GM19372 (cell line): ENCODE measurements at regions not wholly inside any gene's neighbourhood (a gene's known extent, or its start where the extent isn't known, plus 50 kb on each side); places are given as distances from the start of the nearest gene placed in this dataset.

Experiments used
- ATAC-seq: cut with Tn5 transposase; IDR thresholded peaks from one replicate; pipeline ENCODE4 v1.9.1; 2021; ENCODE audit warnings: mild to moderate bottlenecking, low read depth, moderate library complexity; ENCODE audit not compliant: unreplicated experiment

- ATAC-seq = no peak
Measured at GRCh38 chr12:92585115-92585727, 117.6 kb upstream of the PLEKHG7 start.

- no peak for ATAC-seq
Measured at GRCh38 chr12:92583910-92584309, 118.9 kb upstream of the PLEKHG7 start.

GRCh38 chr12:92582893-92583292, 119.9 kb upstream of the PLEKHG7 start:
- no peak for ATAC-seq

- no peak for ATAC-seq
Measured at GRCh38 chr12:92582475-92582874, 120.3 kb upstream of the PLEKHG7 start.

- ATAC-seq = no peak
Measured at GRCh38 chr12:92581604-92582003, 121.2 kb upstream of the PLEKHG7 start.

- no peak for ATAC-seq
Measured at GRCh38 chr12:92574911-92575570, 127.7 kb upstream of the PLEKHG7 start.

- ATAC-seq = no peak
Measured at GRCh38 chr12:92574051-92574783, 128.6 kb upstream of the PLEKHG7 start.

- ATAC-seq = no peak
Measured at GRCh38 chr12:92573104-92573503, 129.7 kb upstream of the PLEKHG7 start.

- no peak for ATAC-seq
Measured at GRCh38 chr12:92571844-92572543, 130.8 kb upstream of the PLEKHG7 start.

GRCh38 chr12:92571169-92571568, 131.6 kb upstream of the PLEKHG7 start:
- ATAC-seq = no peak

- peak; percentile 93 for ATAC-seq
Measured at GRCh38 chr12:92570056-92570753, 132.6 kb upstream of the PLEKHG7 start.

GRCh38 chr12:92568691-92569090, 134.1 kb upstream of the PLEKHG7 start:
- no peak for ATAC-seq

GRCh38 chr12:92566448-92567019, 136.3 kb upstream of the PLEKHG7 start:
- ATAC-seq = no peak

GRCh38 chr12:92563819-92564218, 139.0 kb upstream of the PLEKHG7 start:
- no peak for ATAC-seq

GRCh38 chr12:92562063-92562734, 140.6 kb upstream of the PLEKHG7 start:
- ATAC-seq = no peak

- ATAC-seq = no peak
Measured at GRCh38 chr12:92561543-92561899, 141.3 kb upstream of the PLEKHG7 start.

GRCh38 chr12:92560713-92561542, 141.9 kb upstream of the PLEKHG7 start:
- no peak for ATAC-seq

- no peak for ATAC-seq
Measured at GRCh38 chr12:92558806-92559205, 144.0 kb upstream of the PLEKHG7 start.

- ATAC-seq = no peak
Measured at GRCh38 chr12:92558215-92558773, 144.5 kb upstream of the PLEKHG7 start.
